Skeletal muscle tissue (tissue), 3 donors: ENCODE measurements at regions not wholly inside any gene's neighbourhood (a gene's known extent, or its start where the extent isn't known, plus 50 kb on each side); places are given as distances from the start of the nearest gene placed in this dataset.

Experiments
- H3K27ac ChIP-seq: one replicate; pipeline ENCODE4 v1.7.0; 2013; ENCODE audit warnings: mild to moderate bottlenecking, low read depth, low read length, inconsistent platforms
- H3K27me3 ChIP-seq, 3 donors: one replicate each; pipeline ENCODE4 v1.7.0; 2013; ENCODE audit warnings: low read length in 3 of 3; ENCODE audit not compliant: control insufficient read depth in 3 of 3, insufficient read depth in 3 of 3
- H3K36me3 ChIP-seq, 3 donors: one replicate each; pipeline ENCODE4 v1.7.0; 2013; ENCODE audit warnings: low read length in 3 of 3; ENCODE audit not compliant: control insufficient read depth in 3 of 3, insufficient read depth in 3 of 3
- H3K4me1 ChIP-seq, 3 donors: one replicate each; pipeline ENCODE4 v1.7.0; 2013; ENCODE audit warnings: low read length in 3 of 3, mild to moderate bottlenecking in 3 of 3; ENCODE audit not compliant: control insufficient read depth in 3 of 3, insufficient read depth in 3 of 3
- H3K4me3 ChIP-seq, 3 donors: one replicate each; pipeline ENCODE4 v1.7.0; 2013; ENCODE audit warnings: low read length in 3 of 3
- H3K9ac ChIP-seq, 3 donors: one replicate each; pipeline ENCODE4 v1.7.0; 2013; ENCODE audit warnings: low read length in 3 of 3, mild to moderate bottlenecking in 3 of 3, moderate library complexity in 2 of 3, low read depth in 1 of 3
- H3K9me3 ChIP-seq, 3 donors: one replicate each; pipeline ENCODE4 v1.7.0; 2013; ENCODE audit warnings: low read length in 3 of 3; ENCODE audit not compliant: control insufficient read depth in 3 of 3
- donor health status: Osteomylitis.

GRCh38 chr16:77589071-77589765, 133.1 kb upstream of the NUDT7 start:
- H3K4me1 ChIP-seq, result peaks cover 0 to 2% (median 0%) of the 10 kb centered on the region in 3 donors
- H3K36me3 ChIP-seq, result no peaks in the 10 kb centered on the region

GRCh38 chr16:77590707-77591106, 131.6 kb upstream of the NUDT7 start:
- Histone ChIP-seq H3K9me3 (no peaks in the 10 kb centered on the region), H3K9ac (no peak overlapping the region), H3K27ac (no peak overlapping the region), H3K27me3 (no peaks in the 10 kb centered on the region), H3K4me3 (no peak overlapping the region), H3K4me1 (peaks cover 0 to 2% (median 0%) of the 10 kb centered on the region in 3 donors), H3K36me3 (no peaks in the 10 kb centered on the region)

More at GRCh38 chr16:77589071-77589765, 133.1 kb upstream of the NUDT7 start:
- H3K27ac ChIP-seq, result no peak overlapping the region
- no peaks in the 10 kb centered on the region for H3K27me3 ChIP-seq
- no peaks in the 10 kb centered on the region for H3K9me3 ChIP-seq
- no peak overlapping the region for H3K9ac ChIP-seq
- H3K4me3 ChIP-seq, result no peak overlapping the region

DNA sequence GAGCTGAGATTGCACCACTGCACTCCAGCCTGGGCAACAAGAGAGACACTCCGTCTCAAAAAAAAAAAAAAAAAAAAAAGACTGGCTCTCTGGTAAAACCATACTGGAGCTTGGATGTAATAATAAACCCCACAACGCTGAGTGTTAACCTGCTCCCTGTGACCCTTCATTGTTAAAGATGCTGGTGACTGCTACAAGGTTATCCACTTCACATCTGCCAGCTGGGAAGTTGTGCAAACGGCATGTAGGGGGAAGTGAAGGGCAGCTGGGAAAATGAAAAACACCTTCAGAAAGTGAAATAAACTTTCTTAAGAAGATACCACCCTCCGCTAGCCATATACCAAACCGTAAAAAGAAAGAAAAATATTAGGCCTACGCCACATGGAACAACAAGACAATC, 131.0 kb upstream of the NUDT7 start:
- Histone ChIP-seq H3K27ac (no peak overlapping the region), H3K27me3 (no peaks in the 10 kb centered on the region), H3K36me3 (no peaks in the 10 kb centered on the region), H3K4me3 (no peak overlapping the region), H3K4me1 (peaks cover 0 to 2% (median 0%) of the 10 kb centered on the region in 3 donors), H3K9ac (no peak overlapping the region), H3K9me3 (no peaks in the 10 kb centered on the region)

- Histone ChIP-seq H3K27ac (peak overlapping the region; percentile 12), H3K36me3 (no peaks in the 10 kb centered on the region), H3K4me3 (no peak overlapping the region), H3K9ac (no peak overlapping the region), H3K4me1 (peaks cover 0 to 2% (median 0%) of the 10 kb centered on the region in 3 donors), H3K27me3 (no peaks in the 10 kb centered on the region), H3K9me3 (no peaks in the 10 kb centered on the region)
Measured at GRCh38 chr16:77592021-77592420, 130.3 kb upstream of the NUDT7 start.

- Histone ChIP-seq H3K9ac (no peak overlapping the region), H3K36me3 (no peaks in the 10 kb centered on the region), H3K4me1 (peaks cover 0 to 2% (median 0%) of the 10 kb centered on the region in 3 donors), H3K4me3 (no peak overlapping the region), H3K27me3 (no peaks in the 10 kb centered on the region), H3K9me3 (peaks cover 0 to 3% (median 0%) of the 10 kb centered on the region in 3 donors), H3K27ac (no peak overlapping the region)
Measured at GRCh38 chr16:77594057-77594456, 128.3 kb upstream of the NUDT7 start.

DNA sequence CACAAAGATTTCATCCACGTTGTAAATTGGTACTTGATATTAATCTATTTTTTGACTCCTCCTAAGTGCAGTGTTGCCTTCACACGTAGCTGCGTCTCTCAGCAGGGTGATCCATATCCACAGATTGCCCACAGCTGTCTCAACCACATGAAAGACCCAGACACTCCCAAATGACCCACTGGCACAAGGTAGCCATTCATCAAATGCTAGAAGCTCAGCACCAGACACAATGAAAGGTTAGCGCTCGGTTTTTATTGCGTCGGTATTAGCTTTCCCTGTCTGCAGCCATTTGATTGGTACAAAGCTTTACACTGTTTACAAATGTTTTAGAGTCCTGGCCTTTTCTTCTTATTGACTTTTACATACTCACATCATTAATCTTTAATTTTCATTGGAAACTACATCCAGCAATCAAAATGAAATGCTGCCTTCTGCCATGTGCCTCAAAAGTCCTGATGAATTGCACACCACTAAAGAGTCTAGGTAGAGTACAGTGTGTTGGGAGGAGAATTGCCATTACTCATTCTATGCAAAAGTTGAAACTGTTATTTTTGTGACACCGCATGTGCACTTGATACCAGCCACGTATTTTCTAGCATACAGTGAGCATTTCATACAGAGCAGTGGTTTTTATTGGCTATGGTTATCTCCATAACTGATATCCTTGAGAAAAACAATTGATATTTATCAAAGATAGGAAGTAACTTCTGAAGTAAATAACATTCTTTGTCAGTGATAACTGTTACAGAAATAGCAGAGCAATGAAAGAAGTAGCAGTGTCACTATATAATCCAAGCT, 127.3 kb upstream of the NUDT7 start:
- Histone ChIP-seq H3K9ac (no peak overlapping the region), H3K27ac (no peak overlapping the region), H3K4me3 (no peak overlapping the region), H3K36me3 (no peaks in the 10 kb centered on the region), H3K9me3 (peaks cover 0 to 3% (median 0%) of the 10 kb centered on the region in 3 donors), H3K4me1 (peaks cover 0 to 2% (median 0%) of the 10 kb centered on the region in 3 donors), H3K27me3 (no peaks in the 10 kb centered on the region)

GRCh38 chr16:77596261-77596660, 126.1 kb upstream of the NUDT7 start:
- Histone ChIP-seq H3K4me3 (no peak overlapping the region), H3K36me3 (no peaks in the 10 kb centered on the region), H3K9ac (no peak overlapping the region), H3K4me1 (peaks cover 0 to 2% (median 0%) of the 10 kb centered on the region in 3 donors), H3K27me3 (no peaks in the 10 kb centered on the region), H3K27ac (no peak overlapping the region), H3K9me3 (peaks cover 0 to 3% (median 0%) of the 10 kb centered on the region in 3 donors)

DNA sequence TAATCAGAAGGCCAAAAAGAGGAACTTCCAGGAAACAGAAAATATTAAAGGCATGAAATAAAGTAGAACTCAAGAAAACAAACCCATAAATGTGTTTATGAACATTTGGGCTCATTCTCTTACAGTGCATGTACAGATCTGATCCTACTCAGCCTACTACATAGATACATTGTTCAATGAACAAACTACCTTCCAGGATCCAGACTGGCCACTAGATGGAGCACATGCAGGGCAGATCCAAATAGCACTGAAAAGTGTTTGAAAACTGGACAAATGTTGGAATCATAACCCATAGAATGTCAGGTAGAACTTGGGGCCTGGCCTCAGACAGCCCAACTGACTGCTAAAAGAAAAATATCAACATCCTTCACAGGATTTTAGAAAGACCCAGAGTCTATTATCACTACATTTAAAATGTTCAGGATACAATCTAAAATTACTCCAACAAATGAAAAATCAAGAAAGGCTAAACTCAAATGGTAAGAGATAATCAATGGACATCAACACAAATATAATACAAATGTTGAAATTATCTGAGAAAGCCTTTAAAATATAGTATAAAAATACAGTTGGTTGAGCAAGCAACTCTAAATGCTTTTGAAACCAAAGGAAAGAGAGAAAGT, 122.4 kb upstream of the NUDT7 start:
- H3K27ac ChIP-seq, result no peak overlapping the region
- no peak overlapping the region for H3K9ac ChIP-seq
- H3K9me3 ChIP-seq, result peaks cover 0 to 5% (median 0%) of the 10 kb centered on the region in 3 donors
- H3K4me3 ChIP-seq, result no peak overlapping the region
- H3K4me1 ChIP-seq, result no peaks in the 10 kb centered on the region
- H3K27me3 ChIP-seq, result no peaks in the 10 kb centered on the region
- H3K36me3 ChIP-seq, result no peaks in the 10 kb centered on the region

- Histone ChIP-seq H3K9ac (no peak overlapping the region), H3K4me1 (no peaks in the 10 kb centered on the region), H3K9me3 (peaks cover 0 to 5% (median 0%) of the 10 kb centered on the region in 3 donors), H3K4me3 (no peak overlapping the region), H3K36me3 (no peaks in the 10 kb centered on the region), H3K27ac (no peak overlapping the region), H3K27me3 (no peaks in the 10 kb centered on the region)
Measured at GRCh38 chr16:77600555-77600954, 121.8 kb upstream of the NUDT7 start.

GRCh38 chr16:77603656-77604055, 118.7 kb upstream of the NUDT7 start:
- no peaks in the 10 kb centered on the region for H3K36me3 ChIP-seq
- H3K27ac ChIP-seq, result no peak overlapping the region
- H3K4me3 ChIP-seq, result no peak overlapping the region
- H3K27me3 ChIP-seq, result no peaks in the 10 kb centered on the region
- H3K4me1 ChIP-seq, result no peaks in the 10 kb centered on the region
- no peak overlapping the region for H3K9ac ChIP-seq
- H3K9me3 ChIP-seq, result peaks cover 0 to 2% (median 0%) of the 10 kb centered on the region in 3 donors
